HG03025 (cell line): ENCODE measurements at regions not wholly inside any gene's neighbourhood (a gene's known extent, or its start where the extent isn't known, plus 50 kb on each side); places are given as distances from the start of the nearest gene placed in this dataset.
"Not testable (repeated sequence)": the region's sequence is repeated elsewhere in the genome, so short reads cannot be mapped to it uniquely, and the experiment has no call there.

Experiments
- ATAC-seq: cut with Tn5 transposase; IDR thresholded peaks from one replicate; pipeline ENCODE4 v1.9.1; 2021; ENCODE audit warnings: mild to moderate bottlenecking, moderate library complexity; ENCODE audit not compliant: unreplicated experiment, low FRiP score

DNA sequence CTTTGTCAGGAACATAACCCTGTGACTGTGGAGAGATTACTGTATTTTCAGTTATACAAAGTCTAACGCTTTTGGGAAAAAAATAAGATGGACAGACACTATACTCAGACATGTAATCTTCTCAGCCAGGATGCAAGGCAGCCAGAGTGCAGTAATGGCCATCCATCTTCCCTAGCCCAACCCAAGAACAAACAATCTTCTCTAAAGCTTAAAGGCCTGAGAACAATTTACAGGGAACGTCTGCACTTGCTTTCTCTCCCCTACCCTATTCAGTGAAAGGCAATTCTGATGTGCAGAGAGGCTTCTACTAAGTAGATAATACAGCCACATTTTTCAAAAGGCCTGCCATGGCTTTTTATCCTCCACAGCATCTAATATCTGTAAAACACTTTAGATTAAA, 471.3 kb downstream of the FGF13 start:
- no peak for ATAC-seq

DNA sequence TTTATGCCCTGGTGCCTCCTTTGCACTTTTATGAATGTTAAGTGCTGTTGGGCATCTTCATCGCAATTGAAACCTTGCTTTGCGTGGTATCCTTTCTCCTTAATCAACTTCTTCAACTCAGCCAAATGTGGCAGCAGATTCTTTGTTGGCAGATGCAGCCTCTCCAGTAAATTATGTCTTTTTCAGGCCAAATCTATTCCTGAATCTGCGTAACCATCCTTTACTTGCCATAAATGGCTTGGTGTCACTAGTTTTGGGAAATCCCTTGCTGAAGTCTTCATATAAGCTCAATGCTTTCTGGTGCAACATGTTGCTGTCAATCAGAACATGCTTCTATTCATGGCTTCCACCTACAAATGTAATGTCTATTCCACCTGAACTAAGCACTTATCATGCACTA, 457.5 kb downstream of the FGF13 start:
- ATAC-seq = no peak

DNA sequence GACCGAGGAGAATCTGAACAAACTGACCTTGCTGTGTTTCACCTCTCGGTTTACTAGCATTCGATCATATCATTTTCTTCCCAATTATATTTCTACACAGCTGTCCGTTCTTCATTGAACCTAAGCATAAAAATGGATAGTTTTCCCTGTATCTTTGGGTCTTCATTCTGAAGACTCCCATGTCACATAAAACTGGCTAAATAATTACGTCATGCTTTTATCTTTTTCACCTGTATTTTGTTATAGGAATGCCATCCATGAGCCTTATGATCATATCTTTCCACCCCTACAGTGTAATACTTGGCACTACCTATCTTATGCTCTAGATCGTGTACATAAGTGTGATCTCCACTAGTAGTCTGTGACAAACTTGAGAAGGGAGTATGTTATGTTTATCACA, 456.1 kb downstream of the FGF13 start:
- ATAC-seq = no peak

DNA sequence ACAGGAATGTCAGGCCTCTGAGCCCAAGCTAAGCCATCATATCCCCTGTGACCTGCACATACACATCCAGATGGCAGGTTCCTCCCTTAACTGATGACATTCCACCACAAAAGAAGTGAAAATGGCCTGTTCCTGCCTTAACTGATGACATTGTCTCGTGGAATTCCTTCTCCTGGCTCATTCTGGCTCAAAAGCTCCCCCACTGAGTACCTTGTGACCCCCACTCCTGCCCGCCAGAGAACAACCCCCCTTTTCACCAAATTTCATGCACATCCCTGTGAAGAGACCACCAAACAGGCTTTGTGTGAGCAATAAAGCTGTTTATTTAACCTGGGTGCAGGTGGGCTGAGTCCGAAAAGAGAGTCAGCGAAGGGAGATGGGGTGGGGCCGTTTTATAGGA, 447.4 kb downstream of the FGF13 start:
- not testable (repeated sequence) for ATAC-seq

DNA sequence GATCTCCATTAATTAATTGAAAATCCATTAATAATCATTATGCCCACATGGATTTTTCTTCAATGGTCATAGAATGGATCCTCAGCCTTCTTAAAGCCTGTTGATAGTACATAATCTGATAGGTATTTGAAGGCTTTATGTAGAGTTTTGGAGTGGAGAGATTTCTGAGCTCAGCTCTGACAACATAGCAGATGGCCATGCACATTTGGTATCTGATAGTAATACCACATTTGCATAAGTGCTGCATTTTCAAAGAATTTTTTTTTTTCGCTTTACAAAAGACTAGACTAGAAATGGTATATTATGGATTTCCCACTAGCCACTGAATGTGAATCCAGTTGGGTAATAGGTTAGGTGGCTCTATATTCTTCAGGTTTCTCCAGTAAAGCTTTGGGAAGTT, 440.6 kb downstream of the FGF13 start:
- no peak for ATAC-seq

DNA sequence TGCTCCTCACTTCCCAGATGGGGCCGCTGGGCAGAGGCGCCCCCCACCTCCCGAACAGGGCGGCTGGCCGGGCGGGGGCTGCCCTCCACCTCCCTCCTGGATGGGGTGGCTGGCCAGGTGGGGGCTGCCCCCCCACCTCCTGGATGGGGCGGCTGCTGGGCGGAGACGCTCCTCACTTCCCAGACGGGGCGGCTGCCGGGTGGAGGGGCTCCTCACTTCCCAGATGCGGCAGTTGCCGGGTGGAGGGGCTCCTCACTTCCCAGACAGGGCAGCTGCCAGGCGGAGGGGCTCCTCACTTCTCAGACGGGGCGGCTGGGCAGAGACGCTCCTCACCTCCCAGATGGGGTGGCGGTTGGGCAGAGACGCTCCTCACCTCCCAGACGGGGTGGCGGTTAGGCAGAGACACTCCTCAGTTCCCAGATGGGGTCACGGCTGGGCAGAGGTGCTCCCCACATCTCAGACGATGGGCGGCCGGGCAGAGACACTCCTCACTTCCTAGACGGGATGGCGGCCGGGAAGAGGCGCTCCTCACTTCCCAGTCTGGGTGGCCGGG, 428.8 kb downstream of the FGF13 start:
- ATAC-seq = not testable (repeated sequence)

DNA sequence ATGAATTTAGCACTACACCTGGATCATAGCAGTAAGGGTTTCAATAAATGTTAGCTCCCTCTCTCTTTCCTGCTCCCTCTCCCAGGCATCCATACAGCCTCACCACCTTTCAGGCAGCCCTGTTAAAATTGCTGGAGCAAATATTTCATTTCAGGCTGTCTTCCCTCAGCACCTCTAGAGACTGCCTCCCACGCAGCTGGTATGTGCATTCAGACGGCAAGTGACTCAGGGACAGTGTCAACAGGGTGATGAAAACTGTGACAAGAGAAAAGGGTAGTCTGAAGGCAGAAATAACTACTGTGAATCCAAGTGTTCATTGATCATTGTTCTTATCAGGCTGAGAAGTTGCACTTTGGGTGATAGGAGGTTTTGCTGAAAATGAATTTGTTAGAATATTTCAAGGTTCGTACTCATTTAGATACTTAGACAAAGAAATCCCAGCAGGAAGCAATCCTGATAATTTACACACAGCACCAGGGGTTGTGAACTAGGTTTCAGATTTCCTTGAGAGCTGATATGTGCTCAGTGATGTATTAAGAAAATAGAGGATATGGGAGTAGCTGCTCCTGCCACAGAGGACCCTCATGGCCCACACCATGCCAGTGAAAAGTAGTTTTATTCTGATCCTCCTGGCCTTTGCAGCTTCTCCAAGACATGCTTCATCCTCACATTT, 424.2 kb downstream of the FGF13 start:
- no peak for ATAC-seq

DNA sequence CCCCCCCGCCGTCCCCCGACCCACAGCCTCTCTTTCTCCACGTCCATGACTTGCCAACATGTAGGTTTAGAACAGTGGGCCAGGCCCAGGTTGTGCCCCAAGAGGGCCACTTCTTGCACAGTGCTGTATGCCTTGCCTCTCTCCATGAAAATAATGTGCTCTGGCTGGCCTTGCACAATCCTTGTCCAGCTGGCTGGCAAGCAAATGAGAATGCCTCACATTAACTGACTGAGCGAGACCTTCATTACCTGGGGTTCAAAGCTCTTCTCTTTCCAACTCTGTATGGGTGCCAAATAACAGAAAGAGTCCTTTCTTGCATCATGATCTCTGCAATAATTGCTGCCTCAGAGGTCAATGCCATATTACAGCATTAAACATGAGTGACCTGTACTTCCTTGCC, 416.6 kb downstream of the FGF13 start:
- no peak for ATAC-seq

DNA sequence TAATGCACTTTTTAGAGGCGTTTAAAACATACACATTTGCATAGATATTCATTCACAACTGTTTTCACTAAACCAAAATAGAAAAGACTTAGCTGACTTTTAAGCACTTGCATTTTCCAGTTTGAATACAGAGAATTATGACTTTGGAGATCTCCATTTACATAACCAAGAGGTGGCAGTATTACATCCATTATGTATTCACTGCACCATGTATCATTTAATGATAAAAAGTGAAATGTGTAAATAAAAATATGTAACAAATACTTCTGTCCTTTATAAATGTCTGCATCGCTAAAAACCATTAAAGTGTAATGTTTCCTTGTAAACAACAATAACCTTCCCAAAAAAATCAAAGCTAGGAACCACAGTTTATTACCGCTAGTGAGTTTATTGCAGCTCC, 413.2 kb downstream of the FGF13 start:
- ATAC-seq = no peak

DNA sequence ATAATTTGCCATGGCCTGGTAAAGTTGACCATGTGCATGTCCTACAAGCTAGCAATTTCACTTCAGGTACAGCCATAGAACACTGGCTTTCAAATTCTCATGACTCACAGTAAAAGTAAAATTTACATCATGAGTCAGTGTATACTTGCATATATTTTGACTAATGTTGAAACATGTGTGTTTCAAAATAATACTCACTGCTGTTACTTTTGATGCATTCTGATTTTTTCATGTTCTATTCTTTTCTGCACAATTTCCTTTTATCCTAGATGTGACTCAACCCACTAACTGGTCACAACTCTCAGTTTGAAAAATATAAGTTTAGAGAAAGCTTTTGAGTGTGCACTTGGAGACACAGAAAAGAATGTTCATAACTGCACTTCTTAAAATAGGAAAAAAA, 365.7 kb downstream of the FGF13 start:
- no peak for ATAC-seq

DNA sequence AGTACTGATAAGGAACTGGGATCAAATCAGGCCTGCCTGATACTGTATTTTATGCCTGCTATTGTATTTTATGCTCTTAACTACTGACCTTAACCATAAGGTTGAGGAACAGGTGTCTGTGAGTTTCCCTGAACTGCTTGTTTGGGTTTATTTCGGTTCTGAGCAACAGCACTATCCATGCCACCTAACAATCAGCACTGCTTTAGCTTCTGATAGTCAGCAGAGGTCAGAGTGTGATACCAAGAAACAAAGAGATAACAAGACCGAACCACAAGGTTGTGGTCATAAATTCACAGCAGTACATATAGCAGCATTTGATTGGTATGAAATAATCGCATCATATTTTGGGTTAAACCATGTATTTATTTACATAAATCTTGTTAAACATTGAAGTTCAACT, 362.2 kb downstream of the FGF13 start:
- ATAC-seq = no peak

DNA sequence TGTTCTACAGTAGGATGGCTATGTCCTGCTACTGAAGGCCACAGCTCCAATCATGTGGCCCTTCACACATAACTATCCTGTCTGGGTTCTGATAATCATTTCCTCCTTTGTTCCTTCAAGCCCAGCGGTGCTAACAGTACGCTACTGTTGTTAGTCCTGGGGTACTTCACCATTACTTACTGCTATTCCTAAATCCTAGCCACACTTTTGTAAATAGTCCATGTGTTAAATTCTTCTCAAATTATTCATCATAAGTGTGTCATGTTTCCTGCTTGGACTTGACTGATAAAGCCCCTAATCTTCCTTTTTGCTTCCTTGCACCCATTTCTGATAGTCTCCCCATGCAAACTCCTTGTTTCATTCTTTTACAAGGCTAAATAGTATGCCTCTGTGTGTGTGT, 332.6 kb downstream of the FGF13 start:
- no peak for ATAC-seq

DNA sequence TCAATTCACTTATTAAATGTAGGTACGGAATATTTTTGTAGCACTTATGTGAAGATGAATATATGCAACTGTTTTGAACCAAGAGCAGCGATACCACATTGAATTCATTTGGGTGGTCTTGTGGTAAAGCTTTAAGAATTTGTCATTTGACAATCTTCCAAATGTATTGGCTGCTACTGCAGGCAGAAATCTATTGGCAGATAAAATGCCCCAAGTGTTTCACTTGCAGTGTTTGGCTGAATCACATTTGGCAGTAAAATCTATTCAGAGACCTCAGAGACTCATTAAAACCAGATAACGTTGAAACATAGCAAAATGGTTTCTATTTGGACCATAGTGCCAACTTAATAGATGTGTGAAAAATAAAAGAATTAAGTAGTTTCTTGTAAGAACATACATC, 303.4 kb downstream of the FGF13 start:
- no peak for ATAC-seq

DNA sequence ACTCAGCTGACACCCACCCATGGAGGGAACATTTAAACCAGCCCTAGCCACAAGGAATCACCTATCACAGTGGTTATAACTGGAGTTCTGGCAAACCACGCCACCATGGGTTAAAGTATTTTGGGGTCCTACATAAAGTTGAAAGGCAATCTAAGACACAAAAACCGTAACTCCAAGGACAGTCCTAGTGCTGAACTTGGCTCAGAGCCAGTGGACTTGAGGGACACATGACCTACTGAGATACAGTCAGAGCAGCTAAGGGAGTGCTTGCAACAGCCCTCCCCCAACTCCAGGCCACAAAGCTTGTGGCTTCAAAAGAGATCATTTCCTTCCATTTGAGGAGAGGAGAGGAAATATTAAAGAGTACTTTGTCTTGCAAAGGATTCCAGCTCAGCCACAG, 300.5 kb downstream of the FGF13 start:
- no peak for ATAC-seq
